GM12872 (cell line): ENCODE measurements at regions not wholly inside any gene's neighbourhood (a gene's known extent, or its start where the extent isn't known, plus 50 kb on each side); places are given as distances from the start of the nearest gene placed in this dataset.

Experiments
- CTCF ChIP-seq: IDR thresholded peaks from 3 replicates; pipeline ENCODE4 v1.5.1; 2011; ENCODE audit warnings: low read depth, mild to moderate bottlenecking, low read length, moderate library complexity; ENCODE audit not compliant: insufficient read depth

- TF ChIP-seq CTCF, result no peak
Observed at GRCh38 chr4:128639541-128640270, 169.8 kb upstream of the JADE1 start.

- no peak for TF ChIP-seq CTCF
Observed at GRCh38 chr4:128636906-128637305, 172.6 kb upstream of the JADE1 start.

- TF ChIP-seq CTCF, result no peak
Observed at GRCh38 chr4:128635955-128636560, 173.4 kb upstream of the JADE1 start.

GRCh38 chr4:128635141-128635954 lies 174.2 kb upstream of the JADE1 start:
- TF ChIP-seq CTCF, result no peak

- TF ChIP-seq CTCF, result no peak
Observed at GRCh38 chr4:128633067-128633466, 176.4 kb upstream of the JADE1 start.

GRCh38 chr4:128630871-128631270 lies 178.6 kb upstream of the JADE1 start:
- TF ChIP-seq CTCF, result no peak

- TF ChIP-seq CTCF, result no peak
Observed at GRCh38 chr4:128623508-128624215, 185.8 kb upstream of the JADE1 start.
